ENCODE measurements at regions not wholly inside any gene's neighbourhood (a gene's known extent, or its start where the extent isn't known, plus 50 kb on each side); places are given as distances from the start of the nearest gene placed in this dataset.

GRCh38 chr6:106732376-106732940 is 103.1 kb downstream of the QRSL1 start:
- TF ChIP-seq CTCF (conservative IDR thresholded peaks at IDR 0.05): no peak
- no peak for TF ChIP-seq EZH2 (IDR thresholded peaks at IDR 0.05; ENCODE audit: low read depth)

Data from PC-9 (cell line).